AG10803 (cell line): ENCODE measurements at regions not wholly inside any gene's neighbourhood (a gene's known extent, or its start where the extent isn't known, plus 50 kb on each side); places are given as distances from the start of the nearest gene placed in this dataset.

ENCODE experiments used
- DNase-seq: peaks from one replicate; pipeline ENCODE4 v3.0.0; 2010; ENCODE audit warnings: low read depth
- H3K4me3 ChIP-seq: 2 replicates; pipeline ENCODE4 v1.5.1; 2011; ENCODE audit warnings: mild to moderate bottlenecking, low read length, control low read depth
- TF ChIP-seq, protein P1 (sequence below): conservative IDR thresholded peaks from 2 replicates; pipeline ENCODE4 v1.5.1; 2011; ENCODE audit warnings: mild to moderate bottlenecking, low read length, control low read depth, inconsistent platforms

DNA sequence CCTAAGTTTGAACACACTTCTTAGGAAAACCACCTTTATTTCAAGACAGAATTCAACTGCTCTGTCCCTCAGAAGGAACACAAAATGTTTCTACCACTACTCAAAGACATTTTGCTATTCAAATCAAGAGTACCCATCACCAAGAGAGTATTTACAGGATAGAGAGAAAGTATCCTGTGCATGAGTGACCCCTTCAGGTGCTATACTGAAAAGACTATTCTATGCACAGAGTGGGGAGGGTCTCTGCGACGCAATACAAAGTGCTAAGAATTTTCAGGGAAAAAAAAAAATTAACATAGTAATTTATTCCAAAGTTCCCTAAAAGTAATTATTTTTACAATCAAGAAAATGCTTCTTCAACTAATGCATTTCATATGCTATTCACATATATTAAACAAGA, 346.4 kb upstream of the FAM241A start:
- H3K4me3 ChIP-seq = no peak overlapping the region
- TF ChIP-seq, protein P1, sequence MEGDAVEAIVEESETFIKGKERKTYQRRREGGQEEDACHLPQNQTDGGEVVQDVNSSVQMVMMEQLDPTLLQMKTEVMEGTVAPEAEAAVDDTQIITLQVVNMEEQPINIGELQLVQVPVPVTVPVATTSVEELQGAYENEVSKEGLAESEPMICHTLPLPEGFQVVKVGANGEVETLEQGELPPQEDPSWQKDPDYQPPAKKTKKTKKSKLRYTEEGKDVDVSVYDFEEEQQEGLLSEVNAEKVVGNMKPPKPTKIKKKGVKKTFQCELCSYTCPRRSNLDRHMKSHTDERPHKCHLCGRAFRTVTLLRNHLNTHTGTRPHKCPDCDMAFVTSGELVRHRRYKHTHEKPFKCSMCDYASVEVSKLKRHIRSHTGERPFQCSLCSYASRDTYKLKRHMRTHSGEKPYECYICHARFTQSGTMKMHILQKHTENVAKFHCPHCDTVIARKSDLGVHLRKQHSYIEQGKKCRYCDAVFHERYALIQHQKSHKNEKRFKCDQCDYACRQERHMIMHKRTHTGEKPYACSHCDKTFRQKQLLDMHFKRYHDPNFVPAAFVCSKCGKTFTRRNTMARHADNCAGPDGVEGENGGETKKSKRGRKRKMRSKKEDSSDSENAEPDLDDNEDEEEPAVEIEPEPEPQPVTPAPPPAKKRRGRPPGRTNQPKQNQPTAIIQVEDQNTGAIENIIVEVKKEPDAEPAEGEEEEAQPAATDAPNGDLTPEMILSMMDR = peak; percentile 18; the same call in 1 of the 2 replicates
- no peak for DNase-seq

DNA sequence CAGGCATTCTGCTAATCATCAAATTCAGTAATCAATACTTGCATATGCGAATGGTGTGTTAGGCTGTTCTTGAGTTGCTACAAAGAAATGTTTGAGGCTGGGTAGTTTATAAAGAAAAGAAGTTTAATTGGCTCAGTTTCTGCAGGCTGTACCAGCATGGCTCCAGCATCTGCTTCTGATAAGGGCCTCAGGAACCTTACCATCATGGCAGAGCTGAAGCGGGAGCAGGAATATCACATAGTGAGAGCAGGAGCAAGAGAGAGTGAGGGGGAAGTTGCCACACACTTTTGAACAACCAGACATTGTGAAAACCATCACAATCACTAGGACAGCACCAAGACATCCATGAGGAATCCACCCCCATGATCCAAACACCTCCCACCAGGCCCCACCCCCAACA, 344.7 kb upstream of the FAM241A start:
- TF ChIP-seq, protein P1 = no peak
- DNase-seq = no peak
- H3K4me3 ChIP-seq = no peak overlapping the region

DNA sequence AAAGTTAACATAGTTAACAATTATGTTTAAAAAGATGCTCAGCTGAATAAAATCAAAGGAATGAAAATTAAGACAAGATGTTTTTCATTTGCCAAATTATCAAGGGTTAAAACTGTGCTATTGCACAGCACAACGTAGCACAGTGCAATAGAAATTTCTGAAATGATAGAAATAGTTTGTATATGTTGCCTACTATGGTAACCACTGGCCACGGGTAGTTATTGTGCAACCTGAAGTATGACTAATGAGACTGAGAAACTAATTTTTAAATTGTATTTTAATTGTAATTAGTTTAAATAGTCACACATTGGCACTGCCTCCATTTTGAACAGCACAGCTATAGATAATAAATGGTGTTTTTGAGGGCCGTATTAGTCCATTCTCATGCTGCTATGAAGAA, 343.1 kb upstream of the FAM241A start:
- peak; percentile 57 for DNase-seq
- TF ChIP-seq, protein P1 = no peak
- no peak overlapping the region for H3K4me3 ChIP-seq

DNA sequence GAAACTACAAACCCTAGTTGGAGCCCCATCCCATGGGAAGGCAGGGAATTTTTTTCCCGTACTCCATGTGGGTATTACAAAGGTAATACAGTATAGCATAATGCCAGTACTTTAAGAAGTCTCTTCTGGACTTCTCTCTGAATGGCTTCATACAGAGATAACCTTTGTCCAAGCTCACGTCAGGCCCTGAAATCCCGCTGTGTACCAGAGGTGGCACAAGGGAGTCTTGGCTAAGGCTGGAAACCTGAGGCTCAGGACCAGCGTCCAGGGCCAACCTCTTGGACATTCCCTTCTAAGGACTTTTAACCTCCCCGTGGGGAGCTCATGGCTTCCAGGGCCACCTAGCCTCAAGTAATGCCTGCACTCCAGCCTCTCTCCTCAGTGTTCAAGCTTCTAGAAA, 338.9 kb upstream of the FAM241A start:
- no peak for DNase-seq
- no peak overlapping the region for H3K4me3 ChIP-seq
- TF ChIP-seq, protein P1 = no peak; the same call in 1 of the 2 replicates

DNA sequence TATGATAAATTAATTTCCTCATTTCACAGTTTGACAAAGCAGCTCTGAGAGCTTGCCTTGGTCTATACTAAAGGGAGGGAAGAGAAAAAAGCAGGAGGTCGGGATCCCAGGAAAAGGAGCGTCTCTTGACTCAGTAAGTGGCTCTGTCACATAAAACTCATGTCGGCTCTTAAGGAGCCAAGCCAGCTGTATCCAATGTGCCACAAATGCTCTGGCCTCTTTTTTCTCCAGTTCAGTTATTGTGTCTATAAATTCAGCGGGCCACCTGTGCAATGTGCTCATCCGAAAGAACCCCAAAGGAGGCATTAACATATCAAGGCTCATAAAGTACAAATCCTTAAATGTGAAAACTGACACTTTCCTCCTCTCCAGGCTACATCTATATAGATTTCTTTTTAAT, 337.7 kb upstream of the FAM241A start:
- no peak overlapping the region for H3K4me3 ChIP-seq
- TF ChIP-seq, protein P1 = no peak
- no peak for DNase-seq

DNA sequence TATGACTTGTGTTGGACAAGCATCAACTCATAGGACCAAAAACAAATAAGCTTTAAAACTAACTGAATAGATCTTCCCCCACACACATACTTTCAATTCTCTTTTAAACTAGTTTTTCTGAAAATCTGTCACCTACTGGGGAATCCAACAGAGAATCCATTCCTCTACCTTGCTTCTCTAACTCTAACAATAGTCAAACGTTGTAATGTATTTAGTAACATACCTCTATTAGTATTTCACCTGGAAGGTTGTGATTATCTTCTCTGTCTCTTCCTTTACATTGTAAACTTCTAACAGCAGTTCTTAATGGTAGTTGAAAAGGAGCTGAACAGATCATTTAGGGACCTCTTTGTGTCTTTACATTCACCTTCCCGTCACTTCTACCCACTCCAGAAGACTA, 337.1 kb upstream of the FAM241A start:
- no peak overlapping the region for H3K4me3 ChIP-seq
- TF ChIP-seq, protein P1 = no peak
- DNase-seq = no peak

DNA sequence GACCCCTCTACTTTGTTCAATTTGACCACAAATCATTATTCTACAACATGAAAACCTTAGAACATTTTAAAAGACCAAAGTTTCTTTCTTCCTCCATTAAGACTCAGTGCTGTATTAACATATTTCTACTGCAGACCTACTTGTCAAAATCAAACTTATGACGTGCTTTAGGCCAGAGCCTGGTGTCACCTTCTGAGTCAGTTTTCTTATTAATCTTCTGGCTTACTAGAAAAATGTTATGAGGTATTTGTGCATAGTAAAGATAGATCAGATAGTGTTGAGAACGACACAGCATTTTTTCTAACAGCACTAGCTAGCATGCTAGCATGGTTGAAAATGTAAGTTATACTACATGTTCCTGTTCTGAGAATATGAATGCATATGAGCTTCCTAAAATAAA, 333.6 kb upstream of the FAM241A start:
- no peak overlapping the region for H3K4me3 ChIP-seq
- no peak for DNase-seq
- TF ChIP-seq, protein P1 = no peak
